NB4 (cell line): ENCODE measurements at regions not wholly inside any gene's neighbourhood (a gene's known extent, or its start where the extent isn't known, plus 50 kb on each side); places are given as distances from the start of the nearest gene placed in this dataset.
"Not testable (repeated sequence)": the region's sequence is repeated elsewhere in the genome, so short reads cannot be mapped to it uniquely, and the experiment has no call there.

Source experiments
- DNase-seq: peaks from one replicate; pipeline ENCODE4 v3.0.0; 2010; ENCODE audit warnings: low read depth
- H3K4me3 ChIP-seq: one replicate; pipeline ENCODE4 v1.5.1; 2011; ENCODE audit warnings: mild to moderate bottlenecking, low read depth, low read length, moderate library complexity
- MYC ChIP-seq: IDR thresholded peaks from 2 replicates; pipeline ENCODE4 v1.6.1; 2011; ENCODE audit warnings: low read depth, low read length
- POLR2A ChIP-seq: IDR thresholded peaks from 2 replicates; pipeline ENCODE4 v1.6.1; 2011; ENCODE audit warnings: mild to moderate bottlenecking; ENCODE audit not compliant: insufficient read length; ENCODE audit errors: extremely low read depth
- TF ChIP-seq, protein P1 (sequence below): IDR thresholded peaks from one replicate; pipeline ENCODE4 v1.5.1; 2012; ENCODE audit warnings: low read depth, low read length
- TF ChIP-seq, protein P2 (sequence below): IDR thresholded peaks from 2 replicates; pipeline ENCODE4 v1.6.1; 2011; ENCODE audit warnings: low read depth, low read length

DNA sequence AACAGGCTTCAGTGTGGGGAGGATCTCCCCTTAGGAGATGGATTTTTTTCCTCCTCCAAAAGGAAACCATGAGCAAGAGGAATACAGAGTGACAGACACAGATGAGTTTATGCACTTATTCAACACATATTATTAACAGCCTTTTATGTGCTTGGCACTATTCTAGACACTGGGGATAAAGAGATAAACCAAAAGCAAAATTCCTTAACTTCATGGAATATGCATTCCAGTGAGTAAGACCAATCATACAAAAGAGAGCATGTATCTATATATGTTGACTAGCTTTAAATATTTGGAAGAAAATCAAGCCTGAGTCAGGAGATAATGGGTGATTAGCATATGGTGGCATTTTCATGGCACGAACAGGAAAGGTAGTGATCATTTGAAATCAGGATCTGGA is 284.4 kb upstream of the RASGRP1 start:
- no peak overlapping the region for H3K4me3 ChIP-seq
- TF ChIP-seq MYC (no peak), POLR2A (no peak)
- TF ChIP-seq, protein P1, sequence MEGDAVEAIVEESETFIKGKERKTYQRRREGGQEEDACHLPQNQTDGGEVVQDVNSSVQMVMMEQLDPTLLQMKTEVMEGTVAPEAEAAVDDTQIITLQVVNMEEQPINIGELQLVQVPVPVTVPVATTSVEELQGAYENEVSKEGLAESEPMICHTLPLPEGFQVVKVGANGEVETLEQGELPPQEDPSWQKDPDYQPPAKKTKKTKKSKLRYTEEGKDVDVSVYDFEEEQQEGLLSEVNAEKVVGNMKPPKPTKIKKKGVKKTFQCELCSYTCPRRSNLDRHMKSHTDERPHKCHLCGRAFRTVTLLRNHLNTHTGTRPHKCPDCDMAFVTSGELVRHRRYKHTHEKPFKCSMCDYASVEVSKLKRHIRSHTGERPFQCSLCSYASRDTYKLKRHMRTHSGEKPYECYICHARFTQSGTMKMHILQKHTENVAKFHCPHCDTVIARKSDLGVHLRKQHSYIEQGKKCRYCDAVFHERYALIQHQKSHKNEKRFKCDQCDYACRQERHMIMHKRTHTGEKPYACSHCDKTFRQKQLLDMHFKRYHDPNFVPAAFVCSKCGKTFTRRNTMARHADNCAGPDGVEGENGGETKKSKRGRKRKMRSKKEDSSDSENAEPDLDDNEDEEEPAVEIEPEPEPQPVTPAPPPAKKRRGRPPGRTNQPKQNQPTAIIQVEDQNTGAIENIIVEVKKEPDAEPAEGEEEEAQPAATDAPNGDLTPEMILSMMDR = no peak
- TF ChIP-seq, protein P2, sequence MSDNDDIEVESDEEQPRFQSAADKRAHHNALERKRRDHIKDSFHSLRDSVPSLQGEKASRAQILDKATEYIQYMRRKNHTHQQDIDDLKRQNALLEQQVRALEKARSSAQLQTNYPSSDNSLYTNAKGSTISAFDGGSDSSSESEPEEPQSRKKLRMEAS = no peak
- DNase-seq = no peak

DNA sequence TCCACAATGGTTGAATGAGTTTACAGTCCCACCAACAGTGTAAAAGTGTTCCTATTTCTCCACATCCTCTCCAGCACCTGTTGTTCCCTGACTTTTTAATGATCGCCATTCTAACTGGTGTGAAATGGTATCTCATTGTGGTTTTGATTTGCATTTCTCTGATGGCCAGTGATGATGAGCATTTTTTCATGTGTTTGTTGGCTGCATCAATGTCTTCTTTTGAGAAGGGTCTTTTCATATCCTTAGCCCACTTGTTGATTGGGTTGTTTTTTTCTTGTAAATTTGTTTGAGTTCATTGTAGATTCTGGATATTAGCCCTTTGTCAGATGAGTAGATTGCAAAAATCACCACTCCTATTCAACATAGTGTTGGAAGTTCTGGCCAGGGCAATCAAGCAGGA is 287.6 kb upstream of the RASGRP1 start:
- H3K4me3 ChIP-seq, DNase-seq: not testable (repeated sequence)

DNA sequence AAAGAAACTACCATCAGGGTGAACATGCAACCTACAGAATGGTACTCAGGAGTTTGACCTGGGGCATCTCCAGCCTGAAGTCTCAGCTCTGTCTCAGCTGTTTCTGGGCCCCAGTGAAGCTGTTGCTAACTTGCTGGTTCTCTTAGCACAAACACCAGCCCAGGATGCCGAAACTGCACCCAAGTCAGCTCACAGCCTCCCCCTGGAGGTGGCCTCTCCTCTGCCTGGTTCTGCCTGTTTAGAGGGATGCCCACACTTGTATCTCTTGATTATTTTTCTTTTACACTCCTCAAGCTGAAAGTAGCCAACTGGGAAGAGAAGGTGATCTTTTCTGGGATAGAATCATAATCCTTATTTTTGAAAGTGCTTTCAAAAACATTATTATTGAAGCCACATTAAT is 289.0 kb upstream of the RASGRP1 start:
- no peak for TF ChIP-seq POLR2A
- TF ChIP-seq, protein P1 = peak; percentile 39
- H3K4me3 ChIP-seq = no peak overlapping the region
- peak; percentile 31 for DNase-seq

DNA sequence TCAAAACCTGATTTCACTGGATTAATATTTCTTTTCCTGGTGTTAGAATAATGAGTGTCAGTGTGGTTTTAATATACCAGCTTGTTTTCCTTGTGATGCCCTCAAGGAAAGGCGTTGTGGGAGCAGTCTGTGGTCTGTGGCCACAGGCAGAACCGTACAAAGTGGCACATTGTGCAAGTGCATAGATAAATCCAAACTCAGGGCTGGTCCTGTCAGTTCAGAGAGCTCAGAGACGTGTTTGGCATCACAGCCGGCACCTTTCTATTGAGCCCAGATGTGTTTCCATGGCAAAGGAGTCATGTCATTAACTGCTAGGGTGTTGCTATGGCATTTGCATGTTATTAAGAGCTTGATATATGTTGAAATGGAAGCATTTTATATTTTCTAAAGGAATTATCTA is 289.9 kb upstream of the RASGRP1 start:
- TF ChIP-seq, protein P1 = no peak
- no peak for TF ChIP-seq MYC
- TF ChIP-seq, protein P2 = no peak
- TF ChIP-seq POLR2A = no peak
- DNase-seq = no peak
- H3K4me3 ChIP-seq = no peak overlapping the region

DNA sequence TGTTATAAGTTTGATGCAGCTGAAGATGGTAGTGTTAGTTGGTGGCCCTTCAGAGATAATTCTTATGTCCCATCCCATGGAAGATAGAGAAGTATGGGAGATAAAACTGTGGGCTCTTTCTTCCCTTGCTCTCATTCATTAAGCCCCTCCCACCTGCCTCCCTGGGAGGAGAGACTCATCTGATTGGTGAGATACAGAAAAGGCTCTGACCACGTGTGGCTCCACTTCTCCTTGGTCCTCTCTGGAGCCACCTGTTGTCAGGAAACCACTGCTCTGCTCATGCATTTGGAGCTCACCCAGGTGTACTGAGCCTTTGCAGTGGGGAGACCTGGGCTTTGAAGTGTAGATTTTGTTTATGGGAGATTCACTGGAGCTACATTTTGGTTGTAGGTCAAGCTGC is 293.2 kb upstream of the RASGRP1 start:
- TF ChIP-seq, protein P1 = no peak
- no peak for TF ChIP-seq POLR2A
- TF ChIP-seq, protein P2 = no peak
- TF ChIP-seq MYC = no peak
- DNase-seq = no peak
- H3K4me3 ChIP-seq = no peak overlapping the region

DNA sequence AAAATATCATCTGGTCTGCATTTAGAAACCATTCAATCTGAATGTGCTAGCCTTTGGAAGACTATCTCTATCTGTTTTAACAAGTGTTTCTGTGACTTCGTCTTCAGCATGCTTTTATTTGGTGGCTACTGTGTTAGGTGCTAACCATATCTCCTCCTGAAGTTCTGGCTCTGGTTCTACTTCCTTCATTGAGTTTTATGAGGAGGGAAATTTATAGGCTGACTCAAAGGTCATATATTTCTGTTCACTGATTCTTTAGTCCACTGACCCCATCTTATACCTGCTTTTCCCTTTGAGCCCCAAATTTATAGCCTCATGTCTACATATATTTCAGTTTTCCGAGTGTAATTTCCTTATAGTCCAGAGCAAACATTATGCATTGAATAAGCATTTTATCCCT is 295.0 kb upstream of the RASGRP1 start:
- no peak overlapping the region for H3K4me3 ChIP-seq
- DNase-seq = no peak
- TF ChIP-seq POLR2A = no peak
- no peak for TF ChIP-seq MYC
- TF ChIP-seq, protein P1 = no peak
- TF ChIP-seq, protein P2 = no peak

DNA sequence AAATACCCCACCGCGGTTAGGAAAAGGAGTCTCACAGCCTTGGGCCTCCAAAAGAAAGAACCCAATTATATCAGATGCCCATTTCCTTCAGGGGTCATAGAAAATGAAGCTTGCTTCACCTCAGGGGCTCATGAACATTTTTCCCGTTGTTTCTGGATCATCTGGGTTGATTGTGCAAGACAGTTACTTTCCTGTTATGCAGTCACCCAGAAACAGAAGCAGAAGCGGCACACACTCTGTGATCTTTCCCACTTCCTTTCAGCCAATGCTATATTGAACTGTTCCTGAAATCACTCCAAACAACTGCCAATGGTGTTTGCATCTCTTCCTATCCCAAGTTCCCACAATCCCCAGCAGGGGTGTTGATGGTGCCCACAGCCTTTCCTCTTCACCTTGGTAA is 295.6 kb upstream of the RASGRP1 start:
- TF ChIP-seq, protein P2 = no peak
- no peak for TF ChIP-seq MYC
- TF ChIP-seq POLR2A = no peak
- TF ChIP-seq, protein P1 = no peak
- no peak overlapping the region for H3K4me3 ChIP-seq
- peak; percentile 12 for DNase-seq
